Spleen (tissue), 7 donors: ENCODE measurements at regions not wholly inside any gene's neighbourhood (a gene's known extent, or its start where the extent isn't known, plus 50 kb on each side); places are given as distances from the start of the nearest gene placed in this dataset.

Source experiments
- POLR2A ChIP-seq, 3 donors: fragments of 450-650 bp; IDR thresholded peaks; one replicate each; pipeline ENCODE4 v1.5.1; 2017; ENCODE audit warnings: antibody characterized with exemption in 3 of 3, mild to moderate bottlenecking in 1 of 3
- TF ChIP-seq, protein P1 (sequence below), 11 experiments: fragments of 200-600 bp in 7 of 11; fragments of 450-650 bp in 4 of 11; sonication (generic) in 4 of 11; IDR thresholded peaks in 8 of 11; conservative IDR thresholded peaks in 3 of 11; 1 replicate in 7 of 11; 2 replicates in 4 of 11; pipeline versions ENCODE4 v1.4.0 to v1.8.0; 2016 to 2021; ENCODE audit warnings: antibody characterized with exemption in 11 of 11, inconsistent platforms in 4 of 11, mild to moderate bottlenecking in 1 of 11
- donor health status: DM: no; HTN: no; CAD: no; lungs with moderate emphysema.
- donor health status: DM: no; HTN: no; CAD: no.
- donor health status: DM: no; HTN: no; CAD: no.

DNA sequence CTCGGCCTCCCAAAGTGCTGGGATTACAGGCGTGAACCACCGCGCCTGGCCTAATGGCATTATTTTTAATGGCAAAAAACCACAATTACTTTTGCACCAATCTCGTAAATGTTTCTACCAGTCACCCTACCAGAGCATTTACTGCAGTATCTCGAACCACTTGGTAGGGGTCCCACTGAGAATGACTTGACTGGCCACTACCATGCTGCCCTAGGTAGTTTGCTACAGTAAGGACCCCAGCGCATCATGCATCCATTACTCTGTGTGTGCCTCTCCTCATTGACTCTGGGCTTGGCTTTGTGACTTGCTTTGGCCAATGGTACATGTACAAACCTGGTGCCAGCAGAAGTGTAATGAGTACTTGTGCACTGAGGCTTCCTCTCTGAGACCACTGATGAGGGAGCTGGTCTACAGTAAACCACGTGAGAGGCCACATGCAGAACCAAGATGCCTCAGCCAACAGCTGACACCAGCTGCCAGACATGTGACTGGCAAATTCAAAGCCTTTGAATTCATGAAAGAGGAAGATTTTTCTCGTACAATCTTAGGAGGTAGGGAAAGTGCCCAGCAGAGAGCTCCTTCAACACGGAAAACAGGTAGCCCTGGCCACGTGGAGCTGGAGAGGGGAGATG, 421.7 kb upstream of the C16orf82 start:
- TF ChIP-seq, protein P1, sequence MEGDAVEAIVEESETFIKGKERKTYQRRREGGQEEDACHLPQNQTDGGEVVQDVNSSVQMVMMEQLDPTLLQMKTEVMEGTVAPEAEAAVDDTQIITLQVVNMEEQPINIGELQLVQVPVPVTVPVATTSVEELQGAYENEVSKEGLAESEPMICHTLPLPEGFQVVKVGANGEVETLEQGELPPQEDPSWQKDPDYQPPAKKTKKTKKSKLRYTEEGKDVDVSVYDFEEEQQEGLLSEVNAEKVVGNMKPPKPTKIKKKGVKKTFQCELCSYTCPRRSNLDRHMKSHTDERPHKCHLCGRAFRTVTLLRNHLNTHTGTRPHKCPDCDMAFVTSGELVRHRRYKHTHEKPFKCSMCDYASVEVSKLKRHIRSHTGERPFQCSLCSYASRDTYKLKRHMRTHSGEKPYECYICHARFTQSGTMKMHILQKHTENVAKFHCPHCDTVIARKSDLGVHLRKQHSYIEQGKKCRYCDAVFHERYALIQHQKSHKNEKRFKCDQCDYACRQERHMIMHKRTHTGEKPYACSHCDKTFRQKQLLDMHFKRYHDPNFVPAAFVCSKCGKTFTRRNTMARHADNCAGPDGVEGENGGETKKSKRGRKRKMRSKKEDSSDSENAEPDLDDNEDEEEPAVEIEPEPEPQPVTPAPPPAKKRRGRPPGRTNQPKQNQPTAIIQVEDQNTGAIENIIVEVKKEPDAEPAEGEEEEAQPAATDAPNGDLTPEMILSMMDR (IDR thresholded peaks at IDR 0.05 in 8 of 11, conservative IDR thresholded peaks at IDR 0.05 in 3 of 11), result no peak
- no peak for TF ChIP-seq POLR2A (IDR thresholded peaks at IDR 0.05)
